ENCODE measurements at regions not wholly inside any gene's neighbourhood (a gene's known extent, or its start where the extent isn't known, plus 50 kb on each side); places are given as distances from the start of the nearest gene placed in this dataset.

GRCh38 chr6:10271982-10272381, 142.9 kb downstream of the TFAP2A start:
- no peak for TF ChIP-seq CTCF (conservative IDR thresholded peaks at IDR 0.05 in 1 of 2, IDR thresholded peaks at IDR 0.05 in 1 of 2; ENCODE audit: extremely low read depth in 1 of 2, insufficient read depth in 1 of 2, low read depth in 1 of 2, low read length in 2 of 2)
- no peak for TF ChIP-seq EZH2 (IDR thresholded peaks at IDR 0.05; ENCODE audit: borderline replicate concordance, low read length)

All from mammary epithelial cell (primary cell).